ENCODE measurements at regions not wholly inside any gene's neighbourhood (a gene's known extent, or its start where the extent isn't known, plus 50 kb on each side); places are given as distances from the start of the nearest gene placed in this dataset.

DNA sequence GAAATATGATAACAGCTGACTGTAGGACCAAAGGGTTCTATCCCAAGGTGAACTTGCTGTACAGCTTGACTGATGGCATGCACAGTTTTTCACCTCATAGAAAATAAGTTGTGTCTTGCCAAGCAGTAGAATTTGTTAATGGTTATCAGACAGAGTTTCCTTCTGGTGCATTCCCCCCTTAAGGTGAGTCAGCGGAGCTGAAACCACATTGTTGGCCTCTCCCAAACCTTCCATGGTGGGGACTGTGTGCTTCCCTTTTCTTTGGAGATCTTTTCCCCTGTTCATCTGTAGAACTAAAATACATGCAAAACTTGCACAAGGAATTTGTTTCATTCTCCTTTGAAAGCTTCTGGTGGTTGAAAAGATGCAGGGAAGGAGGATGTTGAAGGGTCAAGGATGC, 179.8 kb downstream of the FGF1 start:
- Histone ChIP-seq H3K4me3 (ENCODE audit: severe bottlenecking) (no peak overlapping the region), H3K4me1 (ENCODE audit: insufficient read depth, poor library complexity, severe bottlenecking) (no peaks in the 10 kb centered on the region), H3K27ac (ENCODE audit: poor library complexity, severe bottlenecking) (no peak overlapping the region), H3K36me3 (ENCODE audit: low read depth) (no peaks in the 10 kb centered on the region), H3K9me3 (ENCODE audit: severe bottlenecking) (no peaks in the 10 kb centered on the region), H3K27me3 (ENCODE audit: insufficient read depth, poor library complexity, severe bottlenecking) (no peaks in the 10 kb centered on the region)
- peak; percentile 53; the same call in 2 of the 3 replicates for ATAC-seq (ENCODE audit: low read depth)
- no peak for DNase-seq (ENCODE audit: low spot score)
- no peak for TF ChIP-seq CTCF (IDR thresholded peaks at IDR 0.05; ENCODE audit: poor library complexity, severe bottlenecking)

DNA sequence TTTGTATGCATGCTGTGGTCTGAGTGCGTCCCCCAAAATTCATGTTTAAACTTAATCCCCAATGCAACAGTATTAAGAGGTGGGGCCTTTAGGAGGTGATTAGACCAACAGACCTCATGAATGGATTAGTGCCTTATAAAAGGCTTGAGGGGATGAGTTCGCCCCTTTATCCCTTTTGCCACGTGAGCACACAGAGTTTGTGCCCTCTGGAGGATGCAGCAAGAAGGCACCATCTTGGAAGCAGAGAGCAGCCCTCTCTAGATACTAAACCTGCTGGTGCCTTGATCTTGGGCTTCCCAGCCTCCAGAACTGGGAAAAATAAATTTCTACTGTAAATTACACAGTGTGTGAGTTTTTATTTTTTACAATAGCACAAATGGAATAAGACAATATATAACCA, 177.1 kb upstream of the SPRY4 start:
- Histone ChIP-seq H3K27ac (ENCODE audit: poor library complexity, severe bottlenecking) (no peak overlapping the region), H3K4me1 (ENCODE audit: insufficient read depth, poor library complexity, severe bottlenecking) (no peaks in the 10 kb centered on the region), H3K9me3 (ENCODE audit: severe bottlenecking) (no peaks in the 10 kb centered on the region), H3K36me3 (ENCODE audit: low read depth) (no peaks in the 10 kb centered on the region), H3K27me3 (ENCODE audit: insufficient read depth, poor library complexity, severe bottlenecking) (no peaks in the 10 kb centered on the region), H3K4me3 (ENCODE audit: severe bottlenecking) (no peak overlapping the region)
- no peak for TF ChIP-seq CTCF (IDR thresholded peaks at IDR 0.05; ENCODE audit: poor library complexity, severe bottlenecking)
- DNase-seq (ENCODE audit: low spot score), result no peak
- no peak for ATAC-seq (ENCODE audit: low read depth)

- DNase-seq (ENCODE audit: low spot score) (no peak), ATAC-seq (ENCODE audit: low read depth) (no peak)
- H3K4me3 ChIP-seq (ENCODE audit: severe bottlenecking), result no peak overlapping the region
- H3K4me1 ChIP-seq (ENCODE audit: insufficient read depth, poor library complexity, severe bottlenecking), result no peaks in the 10 kb centered on the region
- no peak for TF ChIP-seq CTCF (IDR thresholded peaks at IDR 0.05; ENCODE audit: poor library complexity, severe bottlenecking)
- no peak overlapping the region for H3K27ac ChIP-seq (ENCODE audit: poor library complexity, severe bottlenecking)
- no peaks in the 10 kb centered on the region for H3K27me3 ChIP-seq (ENCODE audit: insufficient read depth, poor library complexity, severe bottlenecking)
- H3K9me3 ChIP-seq (ENCODE audit: severe bottlenecking), result no peaks in the 10 kb centered on the region
- no peaks in the 10 kb centered on the region for H3K36me3 ChIP-seq (ENCODE audit: low read depth)
Observed at GRCh38 chr5:142500227-142500905, 175.5 kb upstream of the SPRY4 start.

GRCh38 chr5:142499591-142500226, 174.9 kb upstream of the SPRY4 start:
- no peak overlapping the region for H3K4me3 ChIP-seq (ENCODE audit: severe bottlenecking)
- no peaks in the 10 kb centered on the region for H3K27me3 ChIP-seq (ENCODE audit: insufficient read depth, poor library complexity, severe bottlenecking)
- DNase-seq (ENCODE audit: low spot score) (no peak), ATAC-seq (ENCODE audit: low read depth) (no peak)
- TF ChIP-seq CTCF (IDR thresholded peaks at IDR 0.05; ENCODE audit: poor library complexity, severe bottlenecking), result no peak
- H3K9me3 ChIP-seq (ENCODE audit: severe bottlenecking), result no peaks in the 10 kb centered on the region
- no peaks in the 10 kb centered on the region for H3K36me3 ChIP-seq (ENCODE audit: low read depth)
- H3K27ac ChIP-seq (ENCODE audit: poor library complexity, severe bottlenecking), result no peak overlapping the region
- no peaks in the 10 kb centered on the region for H3K4me1 ChIP-seq (ENCODE audit: insufficient read depth, poor library complexity, severe bottlenecking)

GRCh38 chr5:142498298-142498697, 173.5 kb upstream of the SPRY4 start:
- no peak for TF ChIP-seq CTCF (IDR thresholded peaks at IDR 0.05; ENCODE audit: poor library complexity, severe bottlenecking)

More at GRCh38 chr5:142498298-142498697, 173.5 kb upstream of the SPRY4 start:
- DNase-seq (ENCODE audit: low spot score) (no peak), ATAC-seq (ENCODE audit: low read depth) (no peak)
- H3K4me1 ChIP-seq (ENCODE audit: insufficient read depth, poor library complexity, severe bottlenecking), result no peaks in the 10 kb centered on the region
- H3K9me3 ChIP-seq (ENCODE audit: severe bottlenecking), result no peaks in the 10 kb centered on the region
- H3K4me3 ChIP-seq (ENCODE audit: severe bottlenecking), result no peak overlapping the region
- no peak overlapping the region for H3K27ac ChIP-seq (ENCODE audit: poor library complexity, severe bottlenecking)
- no peaks in the 10 kb centered on the region for H3K36me3 ChIP-seq (ENCODE audit: low read depth)
- no peaks in the 10 kb centered on the region for H3K27me3 ChIP-seq (ENCODE audit: insufficient read depth, poor library complexity, severe bottlenecking)
